ENCODE measurements at regions not wholly inside any gene's neighbourhood (a gene's known extent, or its start where the extent isn't known, plus 50 kb on each side); places are given as distances from the start of the nearest gene placed in this dataset.

DNA sequence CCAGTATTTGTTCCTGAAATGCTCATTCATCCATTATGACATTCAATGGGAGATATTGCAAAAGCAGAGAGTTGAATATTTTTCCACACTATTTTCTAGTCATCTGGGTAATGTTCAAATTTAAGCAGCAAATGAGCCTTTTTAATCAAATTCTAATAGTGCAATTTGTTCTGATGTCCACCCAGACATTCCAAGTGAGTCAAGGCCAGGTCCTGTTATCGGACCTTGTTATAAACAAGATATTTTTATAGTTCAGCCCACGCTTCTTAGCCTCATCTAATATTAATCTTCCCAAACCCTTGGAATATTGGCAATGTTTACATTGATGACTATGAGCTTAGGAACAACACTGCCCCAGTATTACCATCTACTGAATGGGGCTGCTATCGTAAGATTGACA is 500.1 kb upstream of the PHF14 start:
- TF ChIP-seq, protein P1, sequence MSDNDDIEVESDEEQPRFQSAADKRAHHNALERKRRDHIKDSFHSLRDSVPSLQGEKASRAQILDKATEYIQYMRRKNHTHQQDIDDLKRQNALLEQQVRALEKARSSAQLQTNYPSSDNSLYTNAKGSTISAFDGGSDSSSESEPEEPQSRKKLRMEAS (IDR thresholded peaks at IDR 0.05): no peak
- TF ChIP-seq EGR1 (IDR thresholded peaks at IDR 0.05) (no peak), TAF1 (IDR thresholded peaks at IDR 0.05; ENCODE audit: low read depth) (no peak), YY1 (IDR thresholded peaks at IDR 0.05; ENCODE audit: low read depth) (no peak), NFIC (IDR thresholded peaks at IDR 0.05) (no peak), RAD21 (IDR thresholded peaks at IDR 0.05; ENCODE audit: low read depth) (no peak)
- TF ChIP-seq, protein P2, sequence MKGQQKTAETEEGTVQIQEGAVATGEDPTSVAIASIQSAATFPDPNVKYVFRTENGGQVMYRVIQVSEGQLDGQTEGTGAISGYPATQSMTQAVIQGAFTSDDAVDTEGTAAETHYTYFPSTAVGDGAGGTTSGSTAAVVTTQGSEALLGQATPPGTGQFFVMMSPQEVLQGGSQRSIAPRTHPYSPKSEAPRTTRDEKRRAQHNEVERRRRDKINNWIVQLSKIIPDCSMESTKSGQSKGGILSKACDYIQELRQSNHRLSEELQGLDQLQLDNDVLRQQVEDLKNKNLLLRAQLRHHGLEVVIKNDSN (IDR thresholded peaks at IDR 0.05): no peak
- TF ChIP-seq, protein P3, sequence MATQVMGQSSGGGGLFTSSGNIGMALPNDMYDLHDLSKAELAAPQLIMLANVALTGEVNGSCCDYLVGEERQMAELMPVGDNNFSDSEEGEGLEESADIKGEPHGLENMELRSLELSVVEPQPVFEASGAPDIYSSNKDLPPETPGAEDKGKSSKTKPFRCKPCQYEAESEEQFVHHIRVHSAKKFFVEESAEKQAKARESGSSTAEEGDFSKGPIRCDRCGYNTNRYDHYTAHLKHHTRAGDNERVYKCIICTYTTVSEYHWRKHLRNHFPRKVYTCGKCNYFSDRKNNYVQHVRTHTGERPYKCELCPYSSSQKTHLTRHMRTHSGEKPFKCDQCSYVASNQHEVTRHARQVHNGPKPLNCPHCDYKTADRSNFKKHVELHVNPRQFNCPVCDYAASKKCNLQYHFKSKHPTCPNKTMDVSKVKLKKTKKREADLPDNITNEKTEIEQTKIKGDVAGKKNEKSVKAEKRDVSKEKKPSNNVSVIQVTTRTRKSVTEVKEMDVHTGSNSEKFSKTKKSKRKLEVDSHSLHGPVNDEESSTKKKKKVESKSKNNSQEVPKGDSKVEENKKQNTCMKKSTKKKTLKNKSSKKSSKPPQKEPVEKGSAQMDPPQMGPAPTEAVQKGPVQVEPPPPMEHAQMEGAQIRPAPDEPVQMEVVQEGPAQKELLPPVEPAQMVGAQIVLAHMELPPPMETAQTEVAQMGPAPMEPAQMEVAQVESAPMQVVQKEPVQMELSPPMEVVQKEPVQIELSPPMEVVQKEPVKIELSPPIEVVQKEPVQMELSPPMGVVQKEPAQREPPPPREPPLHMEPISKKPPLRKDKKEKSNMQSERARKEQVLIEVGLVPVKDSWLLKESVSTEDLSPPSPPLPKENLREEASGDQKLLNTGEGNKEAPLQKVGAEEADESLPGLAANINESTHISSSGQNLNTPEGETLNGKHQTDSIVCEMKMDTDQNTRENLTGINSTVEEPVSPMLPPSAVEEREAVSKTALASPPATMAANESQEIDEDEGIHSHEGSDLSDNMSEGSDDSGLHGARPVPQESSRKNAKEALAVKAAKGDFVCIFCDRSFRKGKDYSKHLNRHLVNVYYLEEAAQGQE (IDR thresholded peaks at IDR 0.05; ENCODE audit: low read depth): no peak

All from Ishikawa (cell line).